ENCODE measurements at regions not wholly inside any gene's neighbourhood (a gene's known extent, or its start where the extent isn't known, plus 50 kb on each side); places are given as distances from the start of the nearest gene placed in this dataset.

DNA sequence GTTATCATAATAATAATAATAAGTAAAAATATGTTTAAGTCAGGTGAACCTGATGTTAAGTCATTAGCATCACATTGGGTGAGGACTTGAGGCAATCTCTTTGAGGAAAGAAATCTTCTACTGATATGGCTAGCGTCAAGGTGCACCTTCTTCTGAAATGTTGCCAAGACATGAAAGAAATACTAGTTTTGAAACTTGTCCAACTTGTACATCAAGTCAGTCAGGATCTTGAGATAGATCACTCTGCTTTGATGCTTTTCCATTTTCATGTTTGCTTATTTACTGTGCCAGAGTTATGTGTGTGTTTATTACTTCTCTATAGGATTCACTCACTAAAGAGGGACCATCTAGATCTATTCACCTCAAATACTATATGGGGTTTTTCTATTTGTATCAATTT lies 90.0 kb upstream of the USP15 start:
- Histone ChIP-seq H3K4me3 (ENCODE audit: low read depth, low read length) (no peak overlapping the region), H3K36me3 (ENCODE audit: control insufficient read depth, insufficient read depth, low read length) (no peaks in the 10 kb centered on the region), H3K27me3 (ENCODE audit: control insufficient read depth, insufficient read depth, low read length) (no peaks in the 10 kb centered on the region)
- TF ChIP-seq, protein P1, sequence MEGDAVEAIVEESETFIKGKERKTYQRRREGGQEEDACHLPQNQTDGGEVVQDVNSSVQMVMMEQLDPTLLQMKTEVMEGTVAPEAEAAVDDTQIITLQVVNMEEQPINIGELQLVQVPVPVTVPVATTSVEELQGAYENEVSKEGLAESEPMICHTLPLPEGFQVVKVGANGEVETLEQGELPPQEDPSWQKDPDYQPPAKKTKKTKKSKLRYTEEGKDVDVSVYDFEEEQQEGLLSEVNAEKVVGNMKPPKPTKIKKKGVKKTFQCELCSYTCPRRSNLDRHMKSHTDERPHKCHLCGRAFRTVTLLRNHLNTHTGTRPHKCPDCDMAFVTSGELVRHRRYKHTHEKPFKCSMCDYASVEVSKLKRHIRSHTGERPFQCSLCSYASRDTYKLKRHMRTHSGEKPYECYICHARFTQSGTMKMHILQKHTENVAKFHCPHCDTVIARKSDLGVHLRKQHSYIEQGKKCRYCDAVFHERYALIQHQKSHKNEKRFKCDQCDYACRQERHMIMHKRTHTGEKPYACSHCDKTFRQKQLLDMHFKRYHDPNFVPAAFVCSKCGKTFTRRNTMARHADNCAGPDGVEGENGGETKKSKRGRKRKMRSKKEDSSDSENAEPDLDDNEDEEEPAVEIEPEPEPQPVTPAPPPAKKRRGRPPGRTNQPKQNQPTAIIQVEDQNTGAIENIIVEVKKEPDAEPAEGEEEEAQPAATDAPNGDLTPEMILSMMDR (IDR thresholded peaks at IDR 0.05; ENCODE audit: insufficient read depth, low read depth, low read length): no peak
- ChIA-PET POLR2A (no interaction called here), CTCF (no interaction called here)
- no peak for DNase-seq (ENCODE audit: low read depth)

DNA sequence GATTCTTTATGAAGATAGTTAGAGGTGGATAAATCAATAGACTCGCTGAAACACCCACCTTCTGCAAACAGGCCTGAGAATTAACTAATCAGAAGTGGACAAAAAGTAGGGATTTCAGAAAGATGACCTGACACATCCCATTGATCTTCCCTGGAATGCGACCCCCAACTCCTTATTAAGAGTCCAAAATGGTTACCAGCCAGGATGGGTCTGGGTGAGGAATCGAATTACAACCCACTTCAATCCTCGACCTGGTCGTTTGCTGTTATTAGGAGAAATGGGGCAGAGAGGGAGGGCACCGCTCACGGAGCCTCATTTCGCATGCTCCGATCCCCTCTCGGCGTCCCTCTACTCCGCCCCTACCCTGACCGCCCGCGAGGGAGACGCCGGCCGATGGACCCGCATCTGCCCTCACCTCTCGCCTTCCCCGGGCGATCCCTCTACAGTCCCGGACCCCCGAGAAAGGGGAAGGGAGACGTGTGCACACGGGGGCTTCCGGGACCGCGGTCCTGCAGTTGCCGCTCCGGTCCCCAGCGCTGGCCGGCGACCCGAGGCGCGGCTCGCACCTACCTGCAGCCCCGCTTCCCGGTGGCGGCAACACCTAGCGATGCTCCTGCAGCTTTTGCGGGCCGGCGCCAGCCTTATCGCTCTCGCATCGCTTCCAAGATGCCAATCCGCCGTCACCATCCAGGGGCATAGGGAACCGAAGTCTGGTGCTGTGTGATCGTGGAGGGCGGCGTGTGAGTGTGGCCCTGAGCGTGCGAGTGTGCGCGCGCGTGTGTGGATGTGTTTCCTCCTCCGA lies 69.3 kb upstream of the USP15 start:
- no peaks in the 10 kb centered on the region for H3K36me3 ChIP-seq (ENCODE audit: control insufficient read depth, insufficient read depth, low read length)
- H3K27me3 ChIP-seq (ENCODE audit: control insufficient read depth, insufficient read depth, low read length): peaks cover 25% of the 10 kb centered on the region
- DNase-seq (ENCODE audit: low read depth): no peak
- TF ChIP-seq, protein P1 (IDR thresholded peaks at IDR 0.05; ENCODE audit: insufficient read depth, low read depth, low read length): no peak
- CTCF ChIA-PET: interaction anchor here (0.9 kb wide), 1 partner anchor 67 kb away, joined by 3 read pairs; no protein-coding TSS in a partner anchor
- POLR2A ChIA-PET: no interaction called here
- H3K4me3 ChIP-seq (ENCODE audit: low read depth, low read length): peak overlapping the region; percentile 23

DNA sequence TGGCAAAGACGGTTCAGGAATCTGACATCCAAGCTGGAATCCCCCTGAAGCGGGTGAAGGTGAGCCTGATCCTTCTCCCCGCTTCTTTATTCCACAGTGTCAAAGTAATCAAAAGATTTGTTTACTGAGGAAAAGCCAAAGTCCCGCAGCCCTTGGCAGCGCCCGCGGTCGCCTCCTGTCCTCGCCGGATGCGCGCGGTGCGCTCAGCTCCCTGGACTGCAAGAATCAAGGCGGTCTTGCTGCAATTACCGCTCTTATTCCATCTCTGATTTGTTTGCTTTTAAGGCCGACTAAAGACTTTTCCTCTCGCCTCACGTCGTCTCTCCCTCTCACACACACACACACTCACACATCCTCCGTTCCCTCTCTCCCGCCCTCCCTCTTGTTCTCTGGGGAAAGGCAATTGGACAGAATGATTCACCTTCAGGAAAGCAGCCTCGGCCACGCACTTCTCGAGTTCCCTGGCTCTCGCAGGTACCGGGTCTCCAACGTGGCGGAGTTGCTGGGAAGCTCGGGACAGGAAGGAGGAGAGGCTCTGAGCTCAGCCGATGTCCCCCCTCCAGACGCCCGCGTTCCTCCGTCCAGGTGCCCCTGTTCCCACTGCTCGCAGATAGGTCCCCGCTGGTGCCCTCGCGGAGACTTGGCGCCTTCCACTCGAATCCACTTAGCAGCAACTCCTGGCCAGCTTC lies 68.6 kb upstream of the USP15 start:
- TF ChIP-seq, protein P1 (IDR thresholded peaks at IDR 0.05; ENCODE audit: insufficient read depth, low read depth, low read length): no peak
- ChIA-PET CTCF (interaction anchor here (0.6 to 2.5 kb wide), 3 partner anchors 19 to 839 kb away, joined by 3 to 11 read pairs (median 3); no protein-coding TSS in a partner anchor), POLR2A (no interaction called here)
- no peaks in the 10 kb centered on the region for H3K36me3 ChIP-seq (ENCODE audit: control insufficient read depth, insufficient read depth, low read length)
- no peak for DNase-seq (ENCODE audit: low read depth)
- H3K27me3 ChIP-seq (ENCODE audit: control insufficient read depth, insufficient read depth, low read length): peaks cover 25% of the 10 kb centered on the region
- peak overlapping the region; percentile 27 for H3K4me3 ChIP-seq (ENCODE audit: low read depth, low read length)

DNA sequence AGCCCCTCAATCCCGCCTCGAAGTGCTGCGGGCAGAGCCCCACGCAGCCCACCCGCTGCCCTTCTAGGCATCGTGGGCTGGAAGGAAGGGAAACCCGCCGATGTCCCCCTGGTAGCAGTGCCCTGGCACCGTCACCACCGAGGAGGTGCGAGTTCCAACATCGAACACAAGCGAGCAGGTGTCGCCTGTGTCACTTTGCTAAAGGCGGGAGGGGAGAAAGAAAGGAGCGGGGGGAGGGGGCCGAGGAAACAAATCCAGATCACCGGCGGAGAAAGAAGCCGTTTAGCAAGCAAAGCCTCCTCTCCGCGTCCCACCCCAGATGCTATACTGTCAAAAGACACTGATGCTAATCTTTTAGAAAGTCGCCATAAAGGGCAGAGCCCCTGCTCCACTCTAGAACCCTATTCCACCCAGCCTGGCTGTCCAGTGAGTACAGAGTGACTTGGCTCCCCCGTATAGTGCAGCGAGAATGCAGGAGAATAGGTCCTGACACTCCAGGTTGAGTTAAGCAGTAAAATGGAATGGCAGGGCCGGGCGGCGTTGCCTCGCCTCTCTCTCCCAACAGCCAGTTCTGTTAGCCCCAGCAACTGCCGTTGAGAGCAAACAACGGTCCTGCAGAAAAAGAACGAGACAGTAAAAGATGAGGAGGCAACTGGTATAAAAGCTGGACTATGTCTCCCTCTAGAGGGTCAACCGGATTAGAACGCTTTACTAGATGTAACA lies 67.9 kb upstream of the USP15 start:
- POLR2A ChIA-PET: no interaction called here
- TF ChIP-seq, protein P1 (IDR thresholded peaks at IDR 0.05; ENCODE audit: insufficient read depth, low read depth, low read length): peak; percentile 66
- peak; percentile 46 for DNase-seq (ENCODE audit: low read depth)
- H3K27me3 ChIP-seq (ENCODE audit: control insufficient read depth, insufficient read depth, low read length): peaks cover 25% of the 10 kb centered on the region
- CTCF ChIA-PET: interaction anchor here (0.6 to 2.5 kb wide), 8 partner anchors 10 to 839 kb away, joined by 3 to 16 read pairs (median 4); no protein-coding TSS in a partner anchor
- peak overlapping the region; percentile 27 for H3K4me3 ChIP-seq (ENCODE audit: low read depth, low read length)
- H3K36me3 ChIP-seq (ENCODE audit: control insufficient read depth, insufficient read depth, low read length): no peaks in the 10 kb centered on the region

DNA sequence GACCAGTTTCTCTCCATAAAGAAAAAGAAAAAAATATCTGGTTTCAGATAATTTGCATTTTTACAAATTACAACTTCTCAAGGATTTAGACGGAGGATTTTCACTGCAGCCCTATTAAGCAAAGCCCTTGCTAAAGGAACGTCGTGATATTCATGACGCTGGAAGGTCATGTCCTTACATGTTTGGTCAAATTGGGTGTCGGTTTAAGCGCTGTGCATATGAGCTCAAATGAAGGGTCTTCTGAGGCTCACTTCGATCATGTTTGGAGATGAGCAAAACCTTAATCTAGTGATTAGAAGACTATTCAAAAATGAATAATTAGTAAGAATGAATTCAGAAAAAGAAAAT lies 67.3 kb upstream of the USP15 start:
- ChIA-PET POLR2A (no interaction called here), CTCF (interaction anchor here (1.0 to 2.5 kb wide), 6 partner anchors 10 to 186 kb away, joined by 4 to 16 read pairs (median 6); no protein-coding TSS in a partner anchor)
- TF ChIP-seq, protein P1 (IDR thresholded peaks at IDR 0.05; ENCODE audit: insufficient read depth, low read depth, low read length): no peak
- H3K4me3 ChIP-seq (ENCODE audit: low read depth, low read length): no peak overlapping the region
- no peak for DNase-seq (ENCODE audit: low read depth)
- peaks cover 25% of the 10 kb centered on the region for H3K27me3 ChIP-seq (ENCODE audit: control insufficient read depth, insufficient read depth, low read length)
- H3K36me3 ChIP-seq (ENCODE audit: control insufficient read depth, insufficient read depth, low read length): no peaks in the 10 kb centered on the region

Data from BJ (cell line).